ENCODE measurements at regions not wholly inside any gene's neighbourhood (a gene's known extent, or its start where the extent isn't known, plus 50 kb on each side); places are given as distances from the start of the nearest gene placed in this dataset.

DNA sequence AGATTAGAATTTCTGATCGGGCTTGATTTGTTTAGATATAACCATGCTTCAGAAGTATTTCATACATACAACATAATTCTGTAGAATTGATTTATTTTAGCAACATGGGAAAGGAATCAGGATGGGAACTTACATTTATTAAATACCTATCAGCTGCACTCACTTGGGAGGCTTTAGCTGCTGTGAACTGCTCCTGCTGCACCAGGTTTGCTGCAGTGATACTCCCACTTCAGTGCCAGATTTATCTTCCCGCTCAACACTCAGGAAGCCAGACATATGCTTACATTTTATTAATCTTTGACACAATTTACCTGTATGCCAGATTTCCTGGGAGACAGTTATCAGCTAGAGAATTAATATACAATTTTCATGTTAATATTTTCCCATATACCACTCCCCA lies 64.0 kb upstream of the PLCXD3 start:
- TF ChIP-seq, protein P1, sequence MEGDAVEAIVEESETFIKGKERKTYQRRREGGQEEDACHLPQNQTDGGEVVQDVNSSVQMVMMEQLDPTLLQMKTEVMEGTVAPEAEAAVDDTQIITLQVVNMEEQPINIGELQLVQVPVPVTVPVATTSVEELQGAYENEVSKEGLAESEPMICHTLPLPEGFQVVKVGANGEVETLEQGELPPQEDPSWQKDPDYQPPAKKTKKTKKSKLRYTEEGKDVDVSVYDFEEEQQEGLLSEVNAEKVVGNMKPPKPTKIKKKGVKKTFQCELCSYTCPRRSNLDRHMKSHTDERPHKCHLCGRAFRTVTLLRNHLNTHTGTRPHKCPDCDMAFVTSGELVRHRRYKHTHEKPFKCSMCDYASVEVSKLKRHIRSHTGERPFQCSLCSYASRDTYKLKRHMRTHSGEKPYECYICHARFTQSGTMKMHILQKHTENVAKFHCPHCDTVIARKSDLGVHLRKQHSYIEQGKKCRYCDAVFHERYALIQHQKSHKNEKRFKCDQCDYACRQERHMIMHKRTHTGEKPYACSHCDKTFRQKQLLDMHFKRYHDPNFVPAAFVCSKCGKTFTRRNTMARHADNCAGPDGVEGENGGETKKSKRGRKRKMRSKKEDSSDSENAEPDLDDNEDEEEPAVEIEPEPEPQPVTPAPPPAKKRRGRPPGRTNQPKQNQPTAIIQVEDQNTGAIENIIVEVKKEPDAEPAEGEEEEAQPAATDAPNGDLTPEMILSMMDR (conservative IDR thresholded peaks at IDR 0.05; ENCODE audit: low read depth, low read length), result no peak
- no peak for DNase-seq (ENCODE audit: low read depth)
- H3K4me3 ChIP-seq (ENCODE audit: low read depth, low read length), result no peak overlapping the region
